ENCODE measurements at regions not wholly inside any gene's neighbourhood (a gene's known extent, or its start where the extent isn't known, plus 50 kb on each side); places are given as distances from the start of the nearest gene placed in this dataset.

DNA sequence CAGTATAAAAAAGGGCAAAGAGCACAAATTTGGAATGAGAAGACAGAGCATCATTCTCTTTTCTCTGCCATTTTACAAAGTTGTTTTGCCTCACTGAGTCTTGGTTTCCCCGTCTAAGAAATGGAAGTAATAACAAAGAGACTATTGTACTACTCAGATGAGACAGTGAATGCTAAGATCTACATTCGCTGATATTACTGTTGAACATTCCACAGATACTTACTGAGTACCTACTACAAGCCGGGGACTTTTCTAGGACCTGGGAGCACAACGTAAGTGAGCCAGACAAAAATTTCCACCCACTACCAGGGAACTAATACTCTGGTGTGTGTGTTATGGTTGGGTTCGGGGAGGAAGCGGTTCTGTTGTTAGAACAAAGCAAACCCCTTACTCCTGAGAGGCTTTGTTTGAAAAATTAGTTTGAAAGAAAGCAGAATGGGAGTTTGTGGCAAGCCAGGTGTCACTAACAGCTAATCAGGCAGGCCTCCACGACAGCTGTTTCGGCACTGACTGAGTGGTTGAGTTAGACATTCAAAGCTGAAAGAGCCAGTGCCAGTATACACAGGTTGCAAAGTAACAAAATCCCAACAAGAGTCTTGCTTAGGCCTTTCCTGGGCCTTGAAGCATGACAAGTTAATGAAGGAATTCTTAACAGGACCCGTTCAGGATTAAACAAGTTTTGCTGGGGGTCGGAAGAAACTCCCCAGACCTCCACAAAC lies 458.3 kb downstream of the EDEM1 start:
- 69 to 74% methylated on average over 10 of the region's 10 CpGs for WGBS, 2 donors
- intact Hi-C loops (cut with DNase I; ENCODE audit: low total_unique reads) = no loop called here
- Histone ChIP-seq H3K9me3 (no peaks in the 10 kb centered on the region), H3K27me3 (no peaks in the 10 kb centered on the region), H3K4me1 (no peaks in the 10 kb centered on the region), H3K27ac (no peak overlapping the region), H3K4me3 (no peak overlapping the region), H3K36me3 (ENCODE audit: low read depth, missing control alignments) (no peaks in the 10 kb centered on the region)
- no peak for DNase-seq
- TF ChIP-seq POLR2A (IDR thresholded peaks at IDR 0.05) = no peak

- H3K27me3 ChIP-seq = no peaks in the 10 kb centered on the region
- TF ChIP-seq POLR2A (IDR thresholded peaks at IDR 0.05) (no peak), CTCF (IDR thresholded peaks at IDR 0.05) (no peak)
- H3K27ac ChIP-seq = no peak overlapping the region
- no peaks in the 10 kb centered on the region for H3K9me3 ChIP-seq
- no peaks in the 10 kb centered on the region for H3K36me3 ChIP-seq (ENCODE audit: low read depth, missing control alignments)
- no peak for DNase-seq
- H3K4me1 ChIP-seq = no peaks in the 10 kb centered on the region
- H3K4me3 ChIP-seq = no peak overlapping the region
- 71 to 73% methylated on average over 2 of the region's 2 CpGs for WGBS, 2 donors
- intact Hi-C loops (cut with DNase I; ENCODE audit: low total_unique reads) = no loop called here
These were observed 462.8 kb downstream of the EDEM1 start for GRCh38 chr3:5650303-5650702.

- no peaks in the 10 kb centered on the region for H3K27me3 ChIP-seq
- H3K4me3 ChIP-seq = no peak overlapping the region
- intact Hi-C loops (cut with DNase I; ENCODE audit: low total_unique reads) = no loop called here
- H3K4me1 ChIP-seq = no peaks in the 10 kb centered on the region
- H3K27ac ChIP-seq = no peak overlapping the region
- TF ChIP-seq POLR2A (IDR thresholded peaks at IDR 0.05) (no peak), CTCF (IDR thresholded peaks at IDR 0.05) (no peak)
- H3K9me3 ChIP-seq = no peaks in the 10 kb centered on the region
- DNase-seq = no peak
- no peaks in the 10 kb centered on the region for H3K36me3 ChIP-seq (ENCODE audit: low read depth, missing control alignments)
- 84 to 85% methylated on average over 3 of the region's 3 CpGs for WGBS, 2 donors
These were observed 463.8 kb downstream of the EDEM1 start for GRCh38 chr3:5651351-5651750.

GRCh38 chr3:5653426-5654143 lies 466.1 kb downstream of the EDEM1 start:
- 53 to 54% methylated on average over 2 of the region's 2 CpGs for WGBS, 2 donors
- intact Hi-C loops (cut with DNase I; ENCODE audit: low total_unique reads) = no loop called here
- H3K36me3 ChIP-seq (ENCODE audit: low read depth, missing control alignments) = no peaks in the 10 kb centered on the region
- H3K4me3 ChIP-seq = no peak overlapping the region
- H3K4me1 ChIP-seq = no peaks in the 10 kb centered on the region
- TF ChIP-seq POLR2A (IDR thresholded peaks at IDR 0.05) = no peak
- no peak for TF ChIP-seq CTCF (IDR thresholded peaks at IDR 0.05)
- H3K27me3 ChIP-seq = no peaks in the 10 kb centered on the region
- H3K9me3 ChIP-seq = no peaks in the 10 kb centered on the region
- no peak for DNase-seq
- H3K27ac ChIP-seq = no peak overlapping the region

DNA sequence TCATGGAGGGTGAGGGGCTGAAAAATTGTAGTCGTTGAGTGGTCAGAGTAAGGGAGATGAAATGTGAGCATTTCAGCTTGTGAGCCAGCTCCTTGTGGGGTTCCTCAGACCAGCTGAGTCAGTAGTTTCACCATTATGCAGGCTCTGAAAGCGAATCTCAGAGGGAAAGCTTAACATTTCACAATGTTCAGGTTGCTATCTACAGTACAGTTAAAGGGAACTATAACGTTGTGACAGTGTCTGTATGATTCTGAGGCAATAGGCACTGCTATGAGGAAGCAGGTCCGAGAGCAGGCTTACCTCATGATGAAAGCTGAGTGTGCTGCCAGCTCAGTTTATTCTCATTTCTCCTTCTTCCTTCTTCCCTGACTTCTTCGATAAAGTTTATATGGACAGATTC lies 469.6 kb downstream of the EDEM1 start:
- H3K27me3 ChIP-seq = no peaks in the 10 kb centered on the region
- no peaks in the 10 kb centered on the region for H3K9me3 ChIP-seq
- WGBS, 2 donors = 77 to 78% methylated on average over 5 of the region's 5 CpGs
- H3K4me3 ChIP-seq = no peak overlapping the region
- no peak for TF ChIP-seq CTCF (IDR thresholded peaks at IDR 0.05)
- TF ChIP-seq POLR2A (IDR thresholded peaks at IDR 0.05) = no peak
- no peaks in the 10 kb centered on the region for H3K36me3 ChIP-seq (ENCODE audit: low read depth, missing control alignments)
- H3K4me1 ChIP-seq = no peaks in the 10 kb centered on the region
- H3K27ac ChIP-seq = no peak overlapping the region
- no peak for DNase-seq
- intact Hi-C loops (cut with DNase I; ENCODE audit: low total_unique reads) = no loop called here

Data from testis (tissue), 2 donors.